ENCODE measurements at regions not wholly inside any gene's neighbourhood (a gene's known extent, or its start where the extent isn't known, plus 50 kb on each side); places are given as distances from the start of the nearest gene placed in this dataset.
A peak's percentile ranks its signal among the peaks of the same experiment; 100 is the strongest.
"Not testable (repeated sequence)": the region's sequence is repeated elsewhere in the genome, so short reads cannot be mapped to it uniquely, and the experiment has no call there.

- Histone ChIP-seq H3K4me1 (ENCODE audit: control insufficient read depth, insufficient read depth, low read length) (no peaks in the 10 kb centered on the region), H3K9ac (ENCODE audit: low read depth, low read length) (no peak overlapping the region), H3K36me3 (ENCODE audit: control insufficient read depth, insufficient read depth, low read length) (no peaks in the 10 kb centered on the region), H3K9me3 (ENCODE audit: control insufficient read depth, insufficient read depth, low read length) (no peaks in the 10 kb centered on the region), H3K4me3 (ENCODE audit: low read depth, low read length) (no peak overlapping the region), H3K27me3 (ENCODE audit: control insufficient read depth, insufficient read depth, low read length) (no peaks in the 10 kb centered on the region)
Measured at GRCh38 chr3:89698208-89698830, 590.9 kb downstream of the EPHA3 start.

DNA sequence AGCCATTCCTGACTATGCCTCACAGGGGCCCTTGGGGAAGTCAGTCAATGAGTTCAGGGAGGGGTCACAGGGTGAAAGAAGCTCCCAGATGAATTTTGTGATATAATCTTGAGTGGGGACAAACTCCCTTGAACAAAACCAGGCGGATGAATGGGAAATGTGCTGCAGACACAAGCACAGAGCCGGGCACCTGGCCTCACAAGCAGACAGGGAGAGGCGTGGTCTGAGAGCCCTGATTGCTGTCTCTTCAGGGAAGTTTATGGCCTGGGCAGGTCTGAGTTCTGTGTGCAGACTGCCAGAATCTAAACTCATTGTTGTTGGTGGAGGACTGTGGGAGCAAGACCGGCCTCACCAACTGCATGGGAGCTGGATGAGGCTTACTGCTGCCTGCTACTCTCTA, 591.8 kb downstream of the EPHA3 start:
- Histone ChIP-seq H3K36me3 (ENCODE audit: control insufficient read depth, insufficient read depth, low read length) (no peaks in the 10 kb centered on the region), H3K4me3 (ENCODE audit: low read depth, low read length) (no peak overlapping the region), H3K27me3 (ENCODE audit: control insufficient read depth, insufficient read depth, low read length) (no peaks in the 10 kb centered on the region), H3K4me1 (ENCODE audit: control insufficient read depth, insufficient read depth, low read length) (no peaks in the 10 kb centered on the region), H3K9ac (ENCODE audit: low read depth, low read length) (no peak overlapping the region), H3K9me3 (ENCODE audit: control insufficient read depth, insufficient read depth, low read length) (no peaks in the 10 kb centered on the region)

DNA sequence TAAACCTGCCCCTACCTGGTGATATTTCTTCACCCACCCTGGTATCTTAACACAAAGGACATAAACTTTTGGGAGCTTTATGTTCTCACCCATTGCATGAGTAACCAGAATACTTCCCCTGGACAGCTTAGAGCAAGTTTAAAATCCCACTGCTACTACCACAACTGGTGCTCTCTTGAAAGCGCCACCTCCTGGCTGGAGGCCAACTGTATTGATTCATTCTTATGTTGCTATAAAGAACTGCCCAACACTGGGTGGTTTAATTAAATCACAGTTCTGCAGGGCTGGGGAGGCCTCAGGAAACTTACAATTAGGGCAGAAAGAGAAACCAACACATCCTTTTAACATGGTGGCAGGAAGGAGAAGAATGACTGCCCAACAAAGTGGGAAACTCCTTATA, 592.4 kb downstream of the EPHA3 start:
- H3K4me3 ChIP-seq (ENCODE audit: low read depth, low read length): no peak overlapping the region
- H3K9me3 ChIP-seq (ENCODE audit: control insufficient read depth, insufficient read depth, low read length): no peaks in the 10 kb centered on the region
- no peaks in the 10 kb centered on the region for H3K36me3 ChIP-seq (ENCODE audit: control insufficient read depth, insufficient read depth, low read length)
- H3K27me3 ChIP-seq (ENCODE audit: control insufficient read depth, insufficient read depth, low read length): no peaks in the 10 kb centered on the region
- H3K9ac ChIP-seq (ENCODE audit: low read depth, low read length): no peak overlapping the region
- no peaks in the 10 kb centered on the region for H3K4me1 ChIP-seq (ENCODE audit: control insufficient read depth, insufficient read depth, low read length)

DNA sequence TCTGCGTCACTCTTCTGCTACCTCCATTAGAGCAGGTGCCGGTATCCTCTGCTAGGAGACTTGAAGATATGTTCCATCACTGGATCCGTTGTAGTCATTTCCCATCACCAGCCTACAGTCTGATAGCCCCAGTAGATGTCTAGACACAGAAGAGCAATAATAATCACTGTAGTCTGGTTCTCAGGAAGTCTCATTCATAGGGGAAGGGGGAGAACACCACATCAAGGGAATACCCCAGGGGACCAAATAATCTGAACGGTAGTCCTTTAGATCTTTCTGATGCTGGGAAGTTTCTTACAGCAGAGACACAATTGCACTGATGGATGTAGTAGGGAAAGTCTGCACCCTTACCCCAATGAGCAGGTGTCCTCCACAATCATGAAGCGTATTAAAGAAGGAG, 595.0 kb downstream of the EPHA3 start:
- Histone ChIP-seq H3K4me3 (ENCODE audit: low read depth, low read length) (no peak overlapping the region), H3K27me3 (ENCODE audit: control insufficient read depth, insufficient read depth, low read length) (no peaks in the 10 kb centered on the region), H3K4me1 (ENCODE audit: control insufficient read depth, insufficient read depth, low read length) (no peaks in the 10 kb centered on the region), H3K36me3 (ENCODE audit: control insufficient read depth, insufficient read depth, low read length) (no peaks in the 10 kb centered on the region), H3K9me3 (ENCODE audit: control insufficient read depth, insufficient read depth, low read length) (no peaks in the 10 kb centered on the region), H3K9ac (ENCODE audit: low read depth, low read length) (no peak overlapping the region)

DNA sequence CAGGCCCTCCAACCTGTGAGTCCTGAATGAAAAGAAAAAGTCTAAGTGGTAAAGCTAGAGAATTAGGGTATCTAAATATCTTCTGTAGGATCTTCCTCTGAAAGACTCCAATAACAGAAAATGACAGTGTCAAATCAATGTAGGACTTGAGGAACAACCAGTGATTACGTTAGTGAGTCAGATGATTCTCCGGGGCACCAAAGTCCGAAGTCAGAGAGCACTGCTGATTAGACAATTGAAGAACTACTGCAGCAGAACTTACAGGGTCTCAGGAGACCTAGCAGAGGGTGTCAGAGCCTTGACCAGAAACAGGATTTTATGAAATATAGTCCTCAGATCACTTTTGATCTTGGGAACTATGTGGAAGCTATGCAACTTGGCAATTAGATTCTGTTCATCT, 605.8 kb downstream of the EPHA3 start:
- H3K9me3 ChIP-seq (ENCODE audit: control insufficient read depth, insufficient read depth, low read length): no peaks in the 10 kb centered on the region
- H3K4me3 ChIP-seq (ENCODE audit: low read depth, low read length): no peak overlapping the region
- no peaks in the 10 kb centered on the region for H3K4me1 ChIP-seq (ENCODE audit: control insufficient read depth, insufficient read depth, low read length)
- H3K9ac ChIP-seq (ENCODE audit: low read depth, low read length): no peak overlapping the region
- H3K27me3 ChIP-seq (ENCODE audit: control insufficient read depth, insufficient read depth, low read length): no peaks in the 10 kb centered on the region
- no peaks in the 10 kb centered on the region for H3K36me3 ChIP-seq (ENCODE audit: control insufficient read depth, insufficient read depth, low read length)

- H3K4me3 ChIP-seq (ENCODE audit: low read depth, low read length): no peak overlapping the region
- H3K9ac ChIP-seq (ENCODE audit: low read depth, low read length): no peak overlapping the region
- H3K9me3 ChIP-seq (ENCODE audit: control insufficient read depth, insufficient read depth, low read length): no peaks in the 10 kb centered on the region
- no peaks in the 10 kb centered on the region for H3K27me3 ChIP-seq (ENCODE audit: control insufficient read depth, insufficient read depth, low read length)
- H3K4me1 ChIP-seq (ENCODE audit: control insufficient read depth, insufficient read depth, low read length): no peaks in the 10 kb centered on the region
- H3K36me3 ChIP-seq (ENCODE audit: control insufficient read depth, insufficient read depth, low read length): no peaks in the 10 kb centered on the region
Measured at GRCh38 chr3:89714237-89714636, 606.8 kb downstream of the EPHA3 start.

DNA sequence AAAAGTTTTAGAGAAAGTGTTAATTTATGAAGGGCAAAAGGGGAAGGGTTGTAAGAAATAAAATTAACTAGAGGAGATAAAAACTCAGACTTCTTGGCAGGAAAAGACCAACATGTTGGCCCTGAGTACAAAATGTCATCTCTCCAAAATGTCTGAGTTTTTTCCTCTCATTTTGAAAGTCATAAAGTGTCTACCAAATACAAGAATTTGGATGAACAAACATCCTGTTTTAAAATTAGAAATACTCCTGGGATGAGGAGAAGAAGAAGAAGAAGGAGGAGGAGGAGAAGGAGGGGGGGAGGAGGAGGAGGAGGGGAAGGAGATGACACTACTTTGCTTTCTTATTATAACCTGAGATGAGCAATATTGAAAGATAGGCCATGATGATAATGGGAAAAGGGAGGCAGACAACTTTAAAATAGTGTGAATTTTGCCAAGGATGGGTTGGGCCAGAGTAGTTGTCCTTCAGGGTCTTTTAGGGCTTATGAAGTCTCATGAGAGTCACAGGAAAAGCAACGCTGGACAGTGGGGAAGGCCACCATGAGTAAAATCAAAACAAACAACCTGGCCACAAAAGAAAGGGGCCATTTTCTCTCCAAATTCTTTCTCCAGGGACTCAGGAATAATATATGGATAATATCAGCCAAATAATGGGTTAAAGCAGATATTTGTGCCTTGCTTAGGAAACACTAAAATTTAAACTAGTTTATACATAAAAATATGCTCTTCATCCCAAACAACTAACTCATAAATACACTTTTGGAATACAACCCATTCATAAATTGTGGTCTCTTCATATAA, 632.9 kb downstream of the EPHA3 start:
- peaks cover 8% of the 10 kb centered on the region for H3K4me1 ChIP-seq (ENCODE audit: control insufficient read depth, insufficient read depth, low read length)
- H3K9me3 ChIP-seq (ENCODE audit: control insufficient read depth, insufficient read depth, low read length): no peaks in the 10 kb centered on the region
- H3K27me3 ChIP-seq (ENCODE audit: control insufficient read depth, insufficient read depth, low read length): no peaks in the 10 kb centered on the region

GRCh38 chr3:89740881-89741177, 633.4 kb downstream of the EPHA3 start:
- Histone ChIP-seq H3K27me3 (ENCODE audit: control insufficient read depth, insufficient read depth, low read length) (no peaks in the 10 kb centered on the region), H3K9ac (ENCODE audit: low read depth, low read length) (no peak overlapping the region), H3K9me3 (ENCODE audit: control insufficient read depth, insufficient read depth, low read length) (no peaks in the 10 kb centered on the region), H3K4me1 (ENCODE audit: control insufficient read depth, insufficient read depth, low read length) (peaks cover 8% of the 10 kb centered on the region), H3K4me3 (ENCODE audit: low read depth, low read length) (no peak overlapping the region), H3K36me3 (ENCODE audit: control insufficient read depth, insufficient read depth, low read length) (no peaks in the 10 kb centered on the region)

More for the DNA sequence above, 632.9 kb downstream of the EPHA3 start:
- no peak overlapping the region for H3K4me3 ChIP-seq (ENCODE audit: low read depth, low read length)
- no peak overlapping the region for H3K9ac ChIP-seq (ENCODE audit: low read depth, low read length)
- H3K36me3 ChIP-seq (ENCODE audit: control insufficient read depth, insufficient read depth, low read length): no peaks in the 10 kb centered on the region

DNA sequence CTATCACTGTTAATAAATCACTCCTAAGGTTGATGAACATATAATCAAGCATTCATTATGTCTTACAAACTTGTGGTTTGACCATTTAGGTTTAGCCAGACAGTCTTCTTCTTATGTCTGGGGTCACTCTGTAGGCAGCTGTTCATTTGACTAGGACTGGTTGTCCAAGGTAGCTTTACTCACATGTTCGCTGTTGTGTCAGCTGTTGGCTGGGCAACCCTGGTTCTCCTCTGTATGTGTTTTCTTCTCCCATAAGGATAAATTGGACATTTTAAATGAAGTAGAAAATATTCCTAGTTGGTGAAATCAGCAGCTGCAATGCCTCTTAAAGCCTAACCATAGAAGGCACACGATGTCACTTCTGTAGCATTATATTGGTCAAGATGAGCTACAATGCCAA, 635.1 kb downstream of the EPHA3 start:
- H3K4me3 ChIP-seq (ENCODE audit: low read depth, low read length): no peak overlapping the region
- H3K9me3 ChIP-seq (ENCODE audit: control insufficient read depth, insufficient read depth, low read length): no peaks in the 10 kb centered on the region
- H3K27me3 ChIP-seq (ENCODE audit: control insufficient read depth, insufficient read depth, low read length): no peaks in the 10 kb centered on the region
- no peaks in the 10 kb centered on the region for H3K36me3 ChIP-seq (ENCODE audit: control insufficient read depth, insufficient read depth, low read length)
- H3K9ac ChIP-seq (ENCODE audit: low read depth, low read length): no peak overlapping the region
- H3K4me1 ChIP-seq (ENCODE audit: control insufficient read depth, insufficient read depth, low read length): no peaks in the 10 kb centered on the region

DNA sequence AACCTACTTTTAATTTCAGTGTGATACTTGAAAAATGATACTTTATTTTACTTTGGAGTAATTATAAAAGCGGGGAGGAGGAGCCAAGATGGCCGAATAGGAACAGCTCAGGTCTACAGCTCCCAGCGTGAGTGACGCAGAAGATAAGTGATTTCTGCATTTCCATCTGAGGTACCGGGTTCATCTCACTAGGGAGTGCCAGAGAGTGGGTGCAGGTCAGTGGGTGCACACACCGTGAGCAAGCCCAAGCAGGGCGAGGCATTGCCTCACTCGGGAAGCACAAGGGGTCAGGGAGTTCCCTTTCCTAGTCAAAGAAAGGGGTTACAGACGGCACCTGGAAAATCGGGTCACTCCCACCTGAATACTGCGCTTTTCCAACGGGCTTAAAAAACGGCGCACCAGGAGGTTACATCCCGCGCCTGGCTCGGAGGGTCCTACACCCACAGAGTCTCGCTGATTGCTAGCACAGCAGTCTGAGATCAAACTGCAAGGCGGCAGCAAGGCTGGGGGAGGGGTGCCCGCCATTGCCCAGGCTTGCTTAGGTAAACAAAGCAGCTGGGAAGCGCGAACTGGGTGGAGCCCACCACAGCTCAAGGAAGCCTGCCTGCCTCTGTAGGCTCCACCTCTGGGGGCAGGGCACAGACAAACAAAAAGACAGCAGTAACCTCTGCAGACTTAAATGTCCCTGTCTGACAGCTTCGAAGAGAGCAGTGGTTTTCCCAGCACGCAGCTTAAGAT, 640.3 kb downstream of the EPHA3 start:
- H3K4me3 ChIP-seq (ENCODE audit: low read depth, low read length): peak overlapping the region; percentile 8
- H3K27me3 ChIP-seq (ENCODE audit: control insufficient read depth, insufficient read depth, low read length); H3K4me1 ChIP-seq (ENCODE audit: control insufficient read depth, insufficient read depth, low read length); H3K9me3 ChIP-seq (ENCODE audit: control insufficient read depth, insufficient read depth, low read length); H3K36me3 ChIP-seq (ENCODE audit: control insufficient read depth, insufficient read depth, low read length): not testable (repeated sequence)
- H3K9ac ChIP-seq (ENCODE audit: low read depth, low read length): peak overlapping the region; percentile 54

- H3K27me3 ChIP-seq (ENCODE audit: control insufficient read depth, insufficient read depth, low read length): no peaks in the 10 kb centered on the region
- H3K36me3 ChIP-seq (ENCODE audit: control insufficient read depth, insufficient read depth, low read length): no peaks in the 10 kb centered on the region
- no peak overlapping the region for H3K9ac ChIP-seq (ENCODE audit: low read depth, low read length)
- H3K9me3 ChIP-seq (ENCODE audit: control insufficient read depth, insufficient read depth, low read length): no peaks in the 10 kb centered on the region
- no peaks in the 10 kb centered on the region for H3K4me1 ChIP-seq (ENCODE audit: control insufficient read depth, insufficient read depth, low read length)
- no peak overlapping the region for H3K4me3 ChIP-seq (ENCODE audit: low read depth, low read length)
Measured at GRCh38 chr3:89762405-89762804, 655.0 kb downstream of the EPHA3 start.
